ENCODE measurements at regions not wholly inside any gene's neighbourhood (a gene's known extent, or its start where the extent isn't known, plus 50 kb on each side); places are given as distances from the start of the nearest gene placed in this dataset.

DNA sequence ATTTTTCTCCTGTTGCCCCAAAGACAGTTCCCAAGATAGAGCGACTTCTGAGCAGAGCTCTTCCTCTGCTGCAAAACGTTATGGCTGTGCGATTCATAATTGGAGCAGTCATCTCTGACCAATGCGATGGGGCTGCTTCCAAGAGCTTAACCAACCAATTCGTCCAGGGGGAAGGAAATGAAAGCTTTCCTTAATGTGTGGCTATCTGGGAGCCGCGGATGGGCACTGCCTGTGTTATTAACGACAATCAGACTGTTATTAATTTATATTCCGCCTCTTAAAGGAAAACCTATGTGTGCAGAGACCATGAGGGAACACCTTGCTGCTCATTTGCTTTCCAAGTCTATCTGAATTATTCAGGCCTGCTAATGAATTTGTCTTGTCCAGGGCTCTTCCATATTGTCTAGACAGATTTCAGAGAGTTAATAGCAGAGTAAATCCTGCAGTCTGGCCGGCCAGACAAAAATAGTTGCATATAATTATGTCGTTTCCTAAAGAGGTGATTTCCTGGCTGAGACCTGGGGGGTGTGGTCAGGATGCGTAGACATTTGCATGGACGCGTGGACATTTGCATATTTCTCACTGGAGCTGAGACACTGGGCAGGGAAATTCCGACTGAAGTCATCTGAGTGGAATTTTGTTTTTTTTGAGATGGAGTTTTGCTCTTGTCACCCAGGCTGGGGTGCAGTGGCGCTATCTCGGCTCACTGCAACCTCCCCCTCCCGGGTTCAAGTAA is 135.4 kb downstream of the HMX1 start:
- ATAC-seq (ENCODE audit: insufficient read depth, low FRiP score) = no peak
- no peaks in the 10 kb centered on the region for H3K4me1 ChIP-seq (ENCODE audit: control insufficient read depth in 5 of 5, insufficient read depth in 5 of 5, low read length in 5 of 5)
- H3K4me3 ChIP-seq = no peak overlapping the region
- H3K36me3 ChIP-seq (ENCODE audit: control insufficient read depth in 4 of 4, insufficient read depth in 4 of 4, low read length in 4 of 4) = no peaks in the 10 kb centered on the region
- no peak for DNase-seq
- WGBS, 2 donors = 69 to 74% methylated on average over 18 of the region's 18 CpGs
- no peaks in the 10 kb centered on the region for H3K27me3 ChIP-seq (ENCODE audit: control insufficient read depth in 3 of 3, insufficient read depth in 3 of 3, low read length in 2 of 3)
- TF ChIP-seq, protein P1, sequence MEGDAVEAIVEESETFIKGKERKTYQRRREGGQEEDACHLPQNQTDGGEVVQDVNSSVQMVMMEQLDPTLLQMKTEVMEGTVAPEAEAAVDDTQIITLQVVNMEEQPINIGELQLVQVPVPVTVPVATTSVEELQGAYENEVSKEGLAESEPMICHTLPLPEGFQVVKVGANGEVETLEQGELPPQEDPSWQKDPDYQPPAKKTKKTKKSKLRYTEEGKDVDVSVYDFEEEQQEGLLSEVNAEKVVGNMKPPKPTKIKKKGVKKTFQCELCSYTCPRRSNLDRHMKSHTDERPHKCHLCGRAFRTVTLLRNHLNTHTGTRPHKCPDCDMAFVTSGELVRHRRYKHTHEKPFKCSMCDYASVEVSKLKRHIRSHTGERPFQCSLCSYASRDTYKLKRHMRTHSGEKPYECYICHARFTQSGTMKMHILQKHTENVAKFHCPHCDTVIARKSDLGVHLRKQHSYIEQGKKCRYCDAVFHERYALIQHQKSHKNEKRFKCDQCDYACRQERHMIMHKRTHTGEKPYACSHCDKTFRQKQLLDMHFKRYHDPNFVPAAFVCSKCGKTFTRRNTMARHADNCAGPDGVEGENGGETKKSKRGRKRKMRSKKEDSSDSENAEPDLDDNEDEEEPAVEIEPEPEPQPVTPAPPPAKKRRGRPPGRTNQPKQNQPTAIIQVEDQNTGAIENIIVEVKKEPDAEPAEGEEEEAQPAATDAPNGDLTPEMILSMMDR (IDR thresholded peaks at IDR 0.05; ENCODE audit: control extremely low read depth, extremely low read depth) = no peak
- no peak overlapping the region for H3K27ac ChIP-seq (ENCODE audit: low read depth in 1 of 2, low read length in 1 of 2)
- peaks cover 0 to 15% (median 0%) of the 10 kb centered on the region in 4 donors for H3K9me3 ChIP-seq (ENCODE audit: control insufficient read depth in 4 of 4, insufficient read depth in 3 of 4, low read length in 3 of 4)
- H3K9ac ChIP-seq (ENCODE audit: insufficient read depth in 1 of 2, low read length in 2 of 2) = no peak overlapping the region

DNA sequence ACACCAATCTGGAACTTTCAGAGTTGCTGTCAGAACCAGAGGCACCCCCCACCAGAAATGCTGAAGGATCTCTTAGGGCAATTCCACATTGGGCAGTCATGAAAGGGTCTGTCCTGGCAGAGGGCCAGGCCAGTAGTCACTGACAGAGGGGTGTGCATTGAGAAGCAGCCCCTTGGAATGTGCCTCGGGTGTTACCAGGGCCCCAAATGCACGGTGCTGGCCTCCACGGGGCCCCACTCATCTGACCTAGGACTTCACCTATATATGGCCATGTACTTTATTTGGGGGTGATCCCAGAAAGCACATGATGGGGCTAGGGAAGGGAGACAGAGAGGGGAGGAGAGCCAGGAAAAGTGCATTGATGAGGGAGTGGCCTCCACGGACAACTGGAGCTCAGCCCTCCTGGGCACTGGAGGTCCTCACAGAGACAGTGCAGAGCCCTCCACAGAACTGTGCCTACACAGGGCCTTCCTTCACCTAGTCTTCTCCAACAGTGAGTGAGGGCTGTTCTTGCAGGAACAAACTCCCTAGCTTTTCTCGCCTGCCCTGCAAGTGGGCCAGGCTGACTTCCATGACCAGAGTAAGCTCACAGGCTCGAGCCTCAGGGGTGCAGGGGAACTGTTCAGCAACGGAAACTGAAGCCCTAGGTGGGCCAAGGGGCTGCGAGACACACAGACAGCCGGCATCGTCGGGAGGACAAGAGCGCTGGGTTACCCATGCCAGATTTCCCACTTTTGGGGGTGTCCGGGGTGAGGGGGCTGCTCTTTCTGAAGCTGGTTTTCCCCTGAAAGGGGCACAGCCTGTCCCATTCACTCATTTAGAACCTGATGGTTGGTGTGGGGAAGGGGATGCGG is 136.2 kb downstream of the HMX1 start:
- TF ChIP-seq, protein P1 (IDR thresholded peaks at IDR 0.05; ENCODE audit: control extremely low read depth, extremely low read depth) = no peak
- no peak overlapping the region for H3K9ac ChIP-seq (ENCODE audit: insufficient read depth in 1 of 2, low read length in 2 of 2)
- ATAC-seq (ENCODE audit: insufficient read depth, low FRiP score) = no peak
- peaks cover 0 to 15% (median 0%) of the 10 kb centered on the region in 4 donors for H3K9me3 ChIP-seq (ENCODE audit: control insufficient read depth in 4 of 4, insufficient read depth in 3 of 4, low read length in 3 of 4)
- H3K27me3 ChIP-seq (ENCODE audit: control insufficient read depth in 3 of 3, insufficient read depth in 3 of 3, low read length in 2 of 3) = no peaks in the 10 kb centered on the region
- WGBS, 2 donors = 78 to 85% methylated on average over 14 of the region's 14 CpGs
- H3K27ac ChIP-seq (ENCODE audit: low read depth in 1 of 2, low read length in 1 of 2) = no peak overlapping the region
- no peaks in the 10 kb centered on the region for H3K36me3 ChIP-seq (ENCODE audit: control insufficient read depth in 4 of 4, insufficient read depth in 4 of 4, low read length in 4 of 4)
- no peak for DNase-seq
- H3K4me3 ChIP-seq = no peak overlapping the region
- no peaks in the 10 kb centered on the region for H3K4me1 ChIP-seq (ENCODE audit: control insufficient read depth in 5 of 5, insufficient read depth in 5 of 5, low read length in 5 of 5)

DNA sequence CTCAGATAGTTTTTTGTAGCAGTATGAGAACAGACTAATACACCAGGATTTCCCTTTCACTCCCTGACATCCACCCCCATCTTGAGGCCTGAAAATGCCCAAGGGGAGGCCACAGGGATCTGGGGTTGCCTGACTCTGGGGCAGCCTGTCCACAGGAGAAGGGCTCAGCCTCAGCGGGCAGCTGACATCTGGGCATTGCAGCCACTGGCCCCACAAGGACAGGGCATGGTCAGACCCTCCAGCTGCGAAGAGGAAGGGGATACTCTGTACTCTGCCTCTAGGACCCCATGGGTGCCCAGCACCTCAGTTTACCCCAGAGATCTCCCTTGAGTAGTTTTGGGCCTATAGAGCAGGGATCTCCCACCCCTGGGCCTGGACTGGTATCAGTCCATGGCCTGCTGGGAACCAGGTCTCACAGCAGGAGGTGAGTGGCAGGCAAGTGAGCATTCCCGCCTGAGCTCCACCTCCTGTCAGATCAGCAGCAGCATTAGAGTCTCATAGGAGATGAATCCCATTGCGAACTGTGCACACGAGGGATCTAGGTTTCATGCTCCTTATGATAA is 138.9 kb downstream of the HMX1 start:
- no peak overlapping the region for H3K4me3 ChIP-seq
- ATAC-seq (ENCODE audit: insufficient read depth, low FRiP score) (no peak), DNase-seq (no peak)
- H3K27me3 ChIP-seq (ENCODE audit: control insufficient read depth in 3 of 3, insufficient read depth in 3 of 3, low read length in 2 of 3) = no peaks in the 10 kb centered on the region
- no peaks in the 10 kb centered on the region for H3K4me1 ChIP-seq (ENCODE audit: control insufficient read depth in 5 of 5, insufficient read depth in 5 of 5, low read length in 5 of 5)
- TF ChIP-seq, protein P1 (IDR thresholded peaks at IDR 0.05; ENCODE audit: control extremely low read depth, extremely low read depth) = no peak
- H3K9ac ChIP-seq (ENCODE audit: insufficient read depth in 1 of 2, low read length in 2 of 2) = no peak overlapping the region
- no peak overlapping the region for H3K27ac ChIP-seq (ENCODE audit: low read depth in 1 of 2, low read length in 1 of 2)
- WGBS, 2 donors = 86 to 97% methylated on average over 5 of the region's 5 CpGs
- no peaks in the 10 kb centered on the region for H3K36me3 ChIP-seq (ENCODE audit: control insufficient read depth in 4 of 4, insufficient read depth in 4 of 4, low read length in 4 of 4)
- peaks cover 0 to 15% (median 0%) of the 10 kb centered on the region in 4 donors for H3K9me3 ChIP-seq (ENCODE audit: control insufficient read depth in 4 of 4, insufficient read depth in 3 of 4, low read length in 3 of 4)

Data from lung (tissue), 11 donors.